ENCODE measurements at regions not wholly inside any gene's neighbourhood (a gene's known extent, or its start where the extent isn't known, plus 50 kb on each side); places are given as distances from the start of the nearest gene placed in this dataset.

- ATAC-seq: no peak
- no peaks in the 10 kb centered on the region for H3K9me3 ChIP-seq (ENCODE audit: control insufficient read depth, insufficient read depth, low read depth, low read length)
- H3K27ac ChIP-seq (ENCODE audit: low read length): no peak overlapping the region
- no peaks in the 10 kb centered on the region for H3K36me3 ChIP-seq (ENCODE audit: control insufficient read depth, insufficient read depth, low read length)
- TF ChIP-seq REST (IDR thresholded peaks at IDR 0.05; ENCODE audit: insufficient read depth in 1 of 2, low read depth in 2 of 2, low read length in 1 of 2) (no peak), TCF7L2 (IDR thresholded peaks at IDR 0.05; ENCODE audit: low read depth, low read length) (no peak), SIN3A (IDR thresholded peaks at IDR 0.05; ENCODE audit: borderline replicate concordance, insufficient read depth, low read depth, low read length) (no peak), CTCF (IDR thresholded peaks at IDR 0.05) (no peak), POLR2AphosphoS5 (IDR thresholded peaks at IDR 0.05; ENCODE audit: low read depth, low read length) (no peak)
- in situ Hi-C loops (cut with HindIII; ENCODE audit: low pct_unique_long_range_greater_than_20kb, low sequenced_read_pairs): no loop called here
- no peak overlapping the region for H3K4me3 ChIP-seq (ENCODE audit: low read depth in 2 of 2, low read length in 2 of 2)
- no peaks in the 10 kb centered on the region for H3K4me1 ChIP-seq (ENCODE audit: control insufficient read depth, insufficient read depth, low read length)
- H3K27me3 ChIP-seq (ENCODE audit: control insufficient read depth, insufficient read depth, low read length): no peaks in the 10 kb centered on the region
- no TSS peak for BruUV-seq (replicated peaks)
- ChIA-PET POLR2A (no interaction called here), CTCF (no interaction called here)
- no peak for DNase-seq (ENCODE audit: low read depth, low spot score)
- intact Hi-C loops (cut with micrococcal nuclease; ENCODE audit: unreplicated experiment): no loop called here
These were observed 282.5 kb upstream of the RASGEF1B start for GRCh38 chr4:81754169-81754568.

GRCh38 chr4:81751531-81752289 lies 280.0 kb upstream of the RASGEF1B start:
- Histone ChIP-seq H3K4me1 (ENCODE audit: control insufficient read depth, insufficient read depth, low read length) (no peaks in the 10 kb centered on the region), H3K4me3 (ENCODE audit: low read depth in 2 of 2, low read length in 2 of 2) (no peak overlapping the region), H3K27ac (ENCODE audit: low read length) (no peak overlapping the region), H3K36me3 (ENCODE audit: control insufficient read depth, insufficient read depth, low read length) (no peaks in the 10 kb centered on the region), H3K9me3 (ENCODE audit: control insufficient read depth, insufficient read depth, low read depth, low read length) (no peaks in the 10 kb centered on the region), H3K27me3 (ENCODE audit: control insufficient read depth, insufficient read depth, low read length) (no peaks in the 10 kb centered on the region)
- ATAC-seq (no peak), DNase-seq (ENCODE audit: low read depth, low spot score) (no peak)
- intact Hi-C loops (cut with micrococcal nuclease; ENCODE audit: unreplicated experiment): no loop called here
- POLR2A ChIA-PET: no interaction called here
- no TSS peak for BruUV-seq (replicated peaks)
- in situ Hi-C loops (cut with HindIII; ENCODE audit: low pct_unique_long_range_greater_than_20kb, low sequenced_read_pairs): no loop called here
- CTCF ChIA-PET: no interaction called here
- no peak for TF ChIP-seq CTCF (IDR thresholded peaks at IDR 0.05)
- TF ChIP-seq POLR2AphosphoS5 (IDR thresholded peaks at IDR 0.05; ENCODE audit: low read depth, low read length): no peak
- no peak for TF ChIP-seq SIN3A (IDR thresholded peaks at IDR 0.05; ENCODE audit: borderline replicate concordance, insufficient read depth, low read depth, low read length)
- TF ChIP-seq TCF7L2 (IDR thresholded peaks at IDR 0.05; ENCODE audit: low read depth, low read length): no peak
- TF ChIP-seq REST (IDR thresholded peaks at IDR 0.05; ENCODE audit: insufficient read depth in 1 of 2, low read depth in 2 of 2, low read length in 1 of 2): no peak

Measured in Panc1 (cell line).